ENCODE measurements at regions not wholly inside any gene's neighbourhood (a gene's known extent, or its start where the extent isn't known, plus 50 kb on each side); places are given as distances from the start of the nearest gene placed in this dataset.

GRCh38 chr13:103308667-103309066 is 242.4 kb upstream of the SLC10A2 start:
- Histone ChIP-seq H4K20me1 (ENCODE audit: control insufficient read depth, extremely low read depth, insufficient read depth, low read length) (no peaks in the 10 kb centered on the region), H3K27ac (ENCODE audit: insufficient read depth, low read length) (no peak overlapping the region), H3K36me3 (ENCODE audit: control insufficient read depth, insufficient read depth, low read length) (no peaks in the 10 kb centered on the region), H2AFZ (ENCODE audit: low read length) (no peak overlapping the region), H3K79me2 (ENCODE audit: control insufficient read depth, insufficient read depth, low read length) (no peaks in the 10 kb centered on the region), H3K9ac (ENCODE audit: insufficient read depth, low read length) (no peak overlapping the region), H3K4me1 (ENCODE audit: control insufficient read depth, extremely low read depth, insufficient read depth, low read length) (no peaks in the 10 kb centered on the region), H3K4me2 (ENCODE audit: extremely low read depth, insufficient read depth, low read length) (no peak overlapping the region), H3K27me3 (ENCODE audit: control insufficient read depth, insufficient read depth, low read length) (no peaks in the 10 kb centered on the region), H3K9me3 (ENCODE audit: control insufficient read depth, insufficient read depth, low read depth, low read length) (no peaks in the 10 kb centered on the region), H3K4me3 (replicated peaks in 1 of 4; ENCODE audit: control extremely low read depth in 1 of 4, insufficient read depth in 1 of 4, low read depth in 3 of 4, low read length in 4 of 4) (no peak overlapping the region)
- DNase-seq (ENCODE audit: low read depth in 2 of 2) = no peak
- TF ChIP-seq CTCF (conservative IDR thresholded peaks at IDR 0.05 in 1 of 2, IDR thresholded peaks at IDR 0.05 in 1 of 2; ENCODE audit: low read depth in 1 of 2, low read length in 2 of 2) (no peak), EZH2 (IDR thresholded peaks at IDR 0.05; ENCODE audit: low read length, missing control alignments) (no peak)

GRCh38 chr13:103306163-103306562 is 239.9 kb upstream of the SLC10A2 start:
- H3K9me3 ChIP-seq (ENCODE audit: control insufficient read depth, insufficient read depth, low read depth, low read length) = no peaks in the 10 kb centered on the region
- H3K27me3 ChIP-seq (ENCODE audit: control insufficient read depth, insufficient read depth, low read length) = no peaks in the 10 kb centered on the region
- H3K36me3 ChIP-seq (ENCODE audit: control insufficient read depth, insufficient read depth, low read length) = no peaks in the 10 kb centered on the region
- H4K20me1 ChIP-seq (ENCODE audit: control insufficient read depth, extremely low read depth, insufficient read depth, low read length) = no peaks in the 10 kb centered on the region
- H3K9ac ChIP-seq (ENCODE audit: insufficient read depth, low read length) = no peak overlapping the region
- H3K4me2 ChIP-seq (ENCODE audit: extremely low read depth, insufficient read depth, low read length) = no peak overlapping the region
- H3K4me1 ChIP-seq (ENCODE audit: control insufficient read depth, extremely low read depth, insufficient read depth, low read length) = no peaks in the 10 kb centered on the region
- no peak overlapping the region for H3K4me3 ChIP-seq (replicated peaks in 1 of 4; ENCODE audit: control extremely low read depth in 1 of 4, insufficient read depth in 1 of 4, low read depth in 3 of 4, low read length in 4 of 4)
- H3K79me2 ChIP-seq (ENCODE audit: control insufficient read depth, insufficient read depth, low read length) = no peaks in the 10 kb centered on the region
- TF ChIP-seq EZH2 (IDR thresholded peaks at IDR 0.05; ENCODE audit: low read length, missing control alignments) (no peak), CTCF (conservative IDR thresholded peaks at IDR 0.05 in 1 of 2, IDR thresholded peaks at IDR 0.05 in 1 of 2; ENCODE audit: low read depth in 1 of 2, low read length in 2 of 2) (no peak)
- H3K27ac ChIP-seq (ENCODE audit: insufficient read depth, low read length) = no peak overlapping the region
- no peak overlapping the region for H2AFZ ChIP-seq (ENCODE audit: low read length)
- DNase-seq (ENCODE audit: low read depth in 2 of 2) = no peak

GRCh38 chr13:103303078-103303651 is 236.9 kb upstream of the SLC10A2 start:
- TF ChIP-seq EZH2 (IDR thresholded peaks at IDR 0.05; ENCODE audit: low read length, missing control alignments) = no peak
- H3K27ac ChIP-seq (ENCODE audit: insufficient read depth, low read length) = no peak overlapping the region
- no peak overlapping the region for H2AFZ ChIP-seq (ENCODE audit: low read length)
- no peak overlapping the region for H3K4me3 ChIP-seq (replicated peaks in 1 of 4; ENCODE audit: control extremely low read depth in 1 of 4, insufficient read depth in 1 of 4, low read depth in 3 of 4, low read length in 4 of 4)
- no peaks in the 10 kb centered on the region for H3K27me3 ChIP-seq (ENCODE audit: control insufficient read depth, insufficient read depth, low read length)
- no peak overlapping the region for H3K4me2 ChIP-seq (ENCODE audit: extremely low read depth, insufficient read depth, low read length)
- H3K4me1 ChIP-seq (ENCODE audit: control insufficient read depth, extremely low read depth, insufficient read depth, low read length) = no peaks in the 10 kb centered on the region
- no peaks in the 10 kb centered on the region for H3K36me3 ChIP-seq (ENCODE audit: control insufficient read depth, insufficient read depth, low read length)
- no peaks in the 10 kb centered on the region for H3K79me2 ChIP-seq (ENCODE audit: control insufficient read depth, insufficient read depth, low read length)
- no peaks in the 10 kb centered on the region for H3K9me3 ChIP-seq (ENCODE audit: control insufficient read depth, insufficient read depth, low read depth, low read length)
- no peak for DNase-seq (ENCODE audit: low read depth in 2 of 2)
- H3K9ac ChIP-seq (ENCODE audit: insufficient read depth, low read length) = no peak overlapping the region
- H4K20me1 ChIP-seq (ENCODE audit: control insufficient read depth, extremely low read depth, insufficient read depth, low read length) = no peaks in the 10 kb centered on the region
